ACHN (cell line): ENCODE measurements at regions not wholly inside any gene's neighbourhood (a gene's known extent, or its start where the extent isn't known, plus 50 kb on each side); places are given as distances from the start of the nearest gene placed in this dataset.

Experiments used
- DNase-seq: peaks from one replicate; pipeline ENCODE4 v3.0.0-alpha.2; 2015
- in situ Hi-C: cut with HindIII; loops from 2 replicates; pipeline ENCODE4 v1.10.0; 2017; ENCODE audit warnings: low sequenced_read_pairs, low pct_ligation_motif_present, low pct_unique_long_range_greater_than_20kb

DNA sequence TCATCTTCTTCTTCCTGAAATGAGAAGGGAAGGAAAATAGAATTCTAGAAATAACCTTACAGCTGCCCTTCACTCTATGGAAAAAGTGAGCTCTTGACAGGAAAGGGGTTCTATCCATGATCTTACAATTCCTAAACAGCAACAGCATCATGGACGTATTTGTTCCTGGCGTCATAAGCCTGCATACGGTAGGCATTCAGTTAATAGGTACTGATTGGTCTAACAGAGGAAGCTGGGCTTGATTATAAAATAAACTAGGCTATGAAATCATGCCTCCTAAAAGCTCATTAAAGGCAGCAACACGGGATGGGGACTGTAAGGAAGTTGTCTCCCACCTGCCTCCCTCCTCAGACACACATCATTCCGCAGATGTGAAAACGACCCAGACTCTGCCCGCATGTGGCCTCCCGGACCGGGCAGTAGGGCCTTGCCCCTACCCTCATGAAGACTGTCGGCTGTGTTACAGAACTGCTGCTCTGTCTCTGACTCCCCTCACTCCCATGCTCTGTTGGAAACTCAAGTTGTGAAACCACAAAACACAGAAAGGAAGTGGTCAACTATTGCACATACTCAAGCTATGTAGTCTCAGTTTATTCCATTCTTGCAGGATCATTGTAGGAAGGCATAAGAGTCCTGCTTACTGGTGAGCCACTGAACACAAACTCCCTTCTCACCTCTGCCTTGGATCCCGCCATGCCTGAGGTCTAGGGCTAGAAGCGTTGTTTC is 129.8 kb downstream of the DLEU7 start:
- peak; percentile 45 for DNase-seq
- in situ Hi-C loops = no loop called here

- no peak for DNase-seq
- in situ Hi-C loops = no loop called here
Measured at GRCh38 chr13:50714891-50715290, 128.6 kb downstream of the DLEU7 start.

DNA sequence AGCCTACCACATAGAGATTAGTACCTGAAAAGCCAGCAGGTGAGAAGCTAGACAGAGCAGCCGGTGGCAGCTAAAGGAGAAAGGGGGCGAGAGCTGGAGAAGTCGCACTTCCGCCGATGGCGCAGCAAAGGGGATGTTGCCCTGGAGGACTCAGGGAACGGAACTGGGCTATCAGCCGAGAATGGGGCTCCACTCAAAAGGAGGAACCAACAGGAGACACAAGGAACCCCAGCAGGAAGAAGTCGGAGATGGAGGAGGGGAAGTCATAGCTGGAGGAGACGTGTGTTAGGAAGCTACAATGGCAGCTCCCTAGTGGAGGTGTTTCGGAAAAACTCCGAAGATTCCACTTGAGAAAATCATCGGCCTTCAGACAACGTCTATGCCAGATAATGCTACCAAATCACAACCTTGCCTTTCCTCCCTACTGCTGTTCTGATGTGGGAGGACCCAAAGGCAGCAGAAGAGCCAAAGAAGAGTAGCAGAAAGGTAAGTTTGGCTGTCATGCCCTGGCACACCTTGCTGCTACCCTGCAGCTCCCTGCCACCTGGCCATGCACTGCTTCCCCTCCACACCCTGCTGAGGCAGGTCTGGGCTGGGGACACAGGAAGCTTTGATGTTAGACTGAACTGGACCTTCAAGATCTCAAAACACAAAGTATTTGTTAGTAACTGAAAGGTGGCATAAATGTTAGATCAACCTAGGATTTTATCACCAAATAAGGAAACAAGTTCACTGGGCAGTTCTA is 127.9 kb downstream of the DLEU7 start:
- DNase-seq = no peak

GRCh38 chr13:50720861-50721671 is 122.4 kb downstream of the DLEU7 start:
- in situ Hi-C loops = no loop called here
- no peak for DNase-seq

More for the DNA sequence above, 127.9 kb downstream of the DLEU7 start:
- in situ Hi-C loops = no loop called here

GRCh38 chr13:50721672-50721992 is 121.9 kb downstream of the DLEU7 start:
- DNase-seq = no peak
- in situ Hi-C loops = no loop called here

DNA sequence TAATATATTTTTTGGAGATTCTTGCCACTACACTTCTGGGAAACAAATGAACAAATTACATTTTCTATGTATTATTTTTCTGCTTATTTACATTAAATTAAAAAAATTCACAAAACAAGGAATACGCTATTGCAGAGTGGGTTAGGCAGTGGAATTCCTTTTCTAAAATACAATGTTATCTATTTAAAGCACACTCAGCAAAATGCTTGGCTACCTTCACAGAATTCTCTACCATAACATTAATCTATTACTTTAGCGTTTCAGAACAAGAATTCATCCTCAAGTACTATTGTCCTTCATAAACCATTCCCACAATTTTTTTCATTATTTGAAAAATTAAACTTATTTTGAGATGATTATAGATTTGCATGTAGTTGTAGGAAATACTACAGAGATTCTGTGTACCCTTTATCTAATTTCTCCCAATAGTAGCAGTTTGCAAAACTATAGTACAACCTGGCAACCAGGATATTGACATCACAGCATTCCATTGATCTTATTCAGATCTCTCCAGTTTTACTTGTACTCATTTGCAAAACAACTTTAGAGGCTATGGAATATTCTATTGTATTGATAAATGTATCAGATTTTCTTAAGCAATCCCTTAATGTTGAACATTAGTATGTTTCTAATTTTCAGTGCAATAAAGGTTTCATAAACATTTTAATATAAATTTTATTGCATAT is 120.9 kb downstream of the DLEU7 start:
- in situ Hi-C loops = no loop called here
- no peak for DNase-seq

DNA sequence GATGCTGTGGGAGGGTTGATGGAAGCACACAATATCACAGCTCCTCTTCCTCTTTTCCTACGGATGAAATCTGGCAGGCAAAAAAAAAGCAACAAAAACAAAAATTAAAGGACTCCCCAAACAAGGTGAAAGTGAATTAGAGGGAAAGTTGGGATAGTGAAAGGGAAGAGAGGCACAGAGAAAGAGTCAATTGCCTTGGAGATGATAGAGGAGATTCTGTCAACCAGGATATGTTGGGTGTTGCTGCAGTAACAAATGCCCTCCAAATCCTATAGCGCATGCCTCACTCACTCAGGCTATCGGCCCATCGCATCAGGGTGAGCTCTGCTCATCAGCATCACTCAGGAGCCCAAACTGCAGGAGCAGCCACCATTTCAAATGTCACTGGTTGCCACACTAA is 119.1 kb downstream of the DLEU7 start:
- no peak for DNase-seq

DNA sequence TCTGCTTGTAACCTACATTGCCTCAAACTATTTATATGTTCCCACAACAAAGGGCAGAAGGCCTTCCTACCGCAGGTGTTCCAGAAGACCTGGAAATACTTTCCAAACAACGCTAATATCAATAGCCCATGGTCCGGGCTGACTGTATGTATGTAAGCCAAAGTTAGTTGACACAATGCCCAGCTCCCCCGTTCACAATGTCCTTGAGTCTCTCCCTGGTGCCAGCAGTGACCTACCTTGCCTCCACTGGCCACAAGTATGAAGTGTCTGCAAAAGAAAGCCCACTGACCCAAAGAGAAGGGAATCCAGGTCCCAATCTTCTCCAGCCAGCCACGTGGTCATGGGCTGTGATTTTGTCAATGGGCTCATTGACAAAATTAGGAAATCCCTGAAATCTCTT is 118.6 kb downstream of the DLEU7 start:
- no peak for DNase-seq
- in situ Hi-C loops = no loop called here

More for the DNA sequence above, 119.1 kb downstream of the DLEU7 start:
- in situ Hi-C loops = no loop called here

DNA sequence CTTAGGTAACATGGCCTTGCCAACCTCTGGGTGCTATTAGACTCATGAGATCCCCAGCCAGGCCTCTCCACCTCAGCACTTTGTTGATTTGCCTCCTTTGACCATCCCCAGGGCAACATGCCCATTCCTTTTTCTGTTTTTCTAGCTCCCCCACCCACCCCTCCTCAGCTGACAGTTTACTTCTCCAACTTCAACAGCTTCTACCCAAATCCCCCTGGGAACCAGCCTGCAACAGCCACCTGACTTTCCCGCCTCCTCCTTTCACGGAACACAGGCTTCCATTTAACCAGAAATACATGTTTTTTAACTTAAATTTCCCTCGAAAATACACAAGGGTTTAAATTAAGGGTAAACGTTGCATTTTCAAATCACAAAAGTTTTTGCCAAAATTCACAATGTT is 117.3 kb downstream of the DLEU7 start:
- in situ Hi-C loops = no loop called here

GRCh38 chr13:50729177-50729576 is 114.3 kb downstream of the DLEU7 start:
- no peak for DNase-seq
- in situ Hi-C loops = no loop called here

More for the DNA sequence above, 117.3 kb downstream of the DLEU7 start:
- no peak for DNase-seq

- DNase-seq = no peak
- in situ Hi-C loops = no loop called here
Measured at GRCh38 chr13:50730496-50731351, 112.8 kb downstream of the DLEU7 start.

DNA sequence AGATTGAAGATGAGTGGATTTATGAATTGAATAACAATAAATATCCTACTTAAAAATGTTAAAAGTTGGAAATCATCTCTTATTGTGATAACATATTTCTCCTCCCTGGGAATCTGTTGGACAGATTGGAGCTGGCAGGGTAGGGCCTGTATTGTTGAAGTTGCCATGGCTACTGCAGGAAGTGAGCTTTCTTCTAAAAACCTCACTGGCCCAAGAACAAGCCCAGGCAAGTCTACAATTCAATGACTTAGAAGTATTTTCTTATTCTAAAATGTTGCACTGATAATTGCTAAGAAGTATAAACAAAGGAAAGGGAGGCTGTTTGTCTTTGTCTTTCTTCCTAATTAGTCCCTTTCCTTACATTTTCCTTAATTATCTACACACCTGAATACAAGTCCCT is 112.1 kb downstream of the DLEU7 start:
- no peak for DNase-seq
- in situ Hi-C loops = no loop called here

DNA sequence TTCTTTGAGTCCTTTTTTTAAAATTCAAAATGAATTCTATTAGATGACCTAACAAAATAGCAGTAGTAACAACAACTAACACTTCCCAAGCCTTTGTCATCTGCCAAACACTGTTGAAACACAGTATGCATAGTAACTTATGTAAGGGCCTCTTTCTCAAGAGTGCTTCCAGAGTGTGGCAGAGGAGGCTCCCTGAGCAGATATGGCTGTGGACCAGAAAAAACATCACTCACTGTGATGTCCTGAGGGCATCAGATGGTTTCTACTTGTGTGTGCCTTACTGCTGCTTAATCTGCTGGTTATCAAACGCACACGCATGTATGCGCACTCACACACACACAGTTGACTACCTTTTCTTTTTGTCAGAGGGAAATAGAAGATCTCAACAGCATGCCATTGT is 110.8 kb downstream of the DLEU7 start:
- in situ Hi-C loops = no loop called here

GRCh38 chr13:50733392-50733791 is 110.1 kb downstream of the DLEU7 start:
- in situ Hi-C loops = no loop called here
- no peak for DNase-seq

More for the DNA sequence above, 110.8 kb downstream of the DLEU7 start:
- DNase-seq = no peak

DNA sequence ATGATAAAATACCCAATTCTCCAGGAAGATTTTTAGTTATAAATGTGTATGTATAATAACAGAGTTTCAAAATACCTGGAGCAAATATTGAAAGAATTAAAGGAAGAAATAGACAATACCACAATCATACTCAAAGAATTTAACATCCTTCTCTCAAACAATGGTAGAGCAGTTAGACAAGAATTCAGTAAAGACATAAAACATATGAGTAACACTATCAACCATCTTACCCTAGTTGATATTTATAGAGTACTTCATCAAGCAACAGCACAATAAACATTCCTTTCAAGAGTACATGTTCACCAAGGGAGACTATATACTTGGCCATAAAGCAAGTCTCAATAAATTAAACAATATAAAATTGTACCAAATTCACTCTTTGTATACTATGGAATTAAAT is 108.4 kb downstream of the DLEU7 start:
- DNase-seq = no peak
- in situ Hi-C loops = no loop called here

DNA sequence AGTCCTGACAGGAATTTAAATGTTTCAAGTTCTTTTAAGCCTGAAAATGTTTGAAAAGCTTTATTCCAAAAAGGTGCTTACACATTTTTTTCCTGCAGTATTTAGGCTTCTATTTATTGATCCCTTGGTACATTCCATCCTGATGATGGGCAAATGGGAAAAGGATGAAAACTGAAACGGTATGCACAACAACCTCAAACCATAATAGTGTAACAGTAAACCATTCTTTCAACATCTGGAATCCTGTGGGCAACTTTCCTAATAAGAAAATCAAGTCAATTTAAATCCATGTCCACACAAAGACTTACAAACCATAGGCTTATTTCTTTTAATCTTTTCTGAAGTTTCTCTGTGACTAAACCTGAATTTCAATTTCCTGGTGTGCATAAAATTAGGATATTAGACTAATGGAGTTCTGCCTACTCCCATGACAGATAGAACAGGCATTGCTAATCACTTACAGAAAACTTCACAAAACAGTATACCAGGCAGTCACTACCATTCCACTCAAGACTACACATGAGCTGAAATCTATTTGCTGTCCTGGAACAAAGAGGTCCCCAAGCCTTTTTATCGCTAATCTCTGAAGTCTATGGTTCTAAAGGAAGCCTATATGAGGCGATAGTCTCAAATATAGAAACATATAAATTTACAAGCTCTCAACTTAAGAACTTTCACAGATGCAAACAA is 103.3 kb downstream of the DLEU7 start:
- DNase-seq = no peak
- in situ Hi-C loops = no loop called here

DNA sequence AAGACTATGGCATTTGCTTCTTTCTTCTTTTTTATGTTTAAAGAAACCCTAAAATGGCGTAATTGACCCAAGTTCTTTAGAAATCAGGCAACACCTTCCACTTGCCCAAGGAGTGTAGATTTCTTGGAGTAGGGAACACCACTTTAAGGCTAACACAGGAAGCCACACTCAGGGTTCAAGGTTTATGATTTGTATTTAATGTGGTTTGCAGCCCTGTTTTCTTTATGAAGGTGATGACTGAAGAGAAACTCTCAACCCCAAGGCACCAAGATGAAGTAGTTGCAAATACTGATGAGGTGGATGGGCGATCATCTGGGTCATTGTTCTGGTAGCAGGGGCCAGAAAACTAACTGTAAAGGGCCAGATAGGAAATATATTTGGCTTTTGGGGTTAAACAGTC is 101.1 kb downstream of the DLEU7 start:
- in situ Hi-C loops = no loop called here
- DNase-seq = no peak

GRCh38 chr13:50742968-50743367 is 100.5 kb downstream of the DLEU7 start:
- no peak for DNase-seq
- in situ Hi-C loops = no loop called here
